Esophagus muscularis mucosa (tissue), 4 donors: ENCODE measurements at regions not wholly inside any gene's neighbourhood (a gene's known extent, or its start where the extent isn't known, plus 50 kb on each side); places are given as distances from the start of the nearest gene placed in this dataset.
A peak's percentile ranks its signal among the peaks of the same experiment; 100 is the strongest.

Experiments used
- DNase-seq: peaks from one replicate; pipeline ENCODE4 v3.0.0-alpha.2; 2017; ENCODE audit errors: extremely low spot score
- H3K27ac ChIP-seq, 4 donors: fragments of 200-600 bp; sonication (generic); replicated peaks in 1 of 4; 1 replicate in 3 of 4; 2 replicates in 1 of 4; pipeline ENCODE4 v1.5.1; 2016 to 2019; ENCODE audit warnings: mild to moderate bottlenecking in 1 of 4
- H3K27me3 ChIP-seq, 4 donors: fragments of 200-600 bp; sonication (generic); one replicate each; pipeline versions ENCODE4 v1.5.1 to v1.6.0; 2016 to 2019
- H3K36me3 ChIP-seq, 4 donors: fragments of 200-600 bp; sonication (generic); one replicate each; pipeline ENCODE4 v1.5.1; 2016 to 2019
- H3K4me1 ChIP-seq, 4 donors: fragments of 200-600 bp; sonication (generic); one replicate each; pipeline ENCODE4 v1.5.1; 2016 to 2019
- H3K4me3 ChIP-seq, 4 donors: fragments of 200-600 bp; sonication (generic); 1 replicate in 2 of 4; 2 replicates in 2 of 4; pipeline ENCODE4 v1.5.1; 2016 to 2019; ENCODE audit warnings: mild to moderate bottlenecking in 4 of 4, moderate library complexity in 1 of 4
- H3K9me3 ChIP-seq, 4 donors: fragments of 200-600 bp; sonication (generic); 1 replicate in 3 of 4; 2 replicates in 1 of 4; pipeline ENCODE4 v1.5.1; 2016 to 2019
- CTCF ChIP-seq, 3 experiments: fragments of 200-600 bp in 2 of 3; fragments of 450-650 bp in 1 of 3; sonication (generic) in 2 of 3; IDR thresholded peaks; one replicate each; pipeline ENCODE4 v1.5.1; 2017 to 2019; ENCODE audit warnings: antibody characterized with exemption in 3 of 3, mild to moderate bottlenecking in 2 of 3, moderate library complexity in 1 of 3
- EP300 ChIP-seq: sonication (generic); formaldehyde crosslinking; IDR thresholded peaks from one replicate; pipeline ENCODE4 v1.6.1; 2017; ENCODE audit warnings: antibody characterized with exemption
- POLR2A ChIP-seq: fragments of 450-650 bp; IDR thresholded peaks from one replicate; pipeline ENCODE4 v1.6.1; 2017; ENCODE audit warnings: antibody characterized with exemption, moderate library complexity, mild to moderate bottlenecking, low read depth
- POLR2AphosphoS5 ChIP-seq, 2 donors: sonication (generic); formaldehyde crosslinking; IDR thresholded peaks; one replicate each; pipeline ENCODE4 v1.6.1; 2017; ENCODE audit warnings: antibody characterized with exemption in 2 of 2
- WGBS: methylation state at CpG from one replicate; pipeline ENCODE4 v1.1.5; 2018; 5-methylcytosine and 5-hydroxymethylcytosine counted together
- intact Hi-C: fragments of 100-400 bp; cut with DNase I; formaldehyde crosslinking; loops from one replicate; pipeline ENCODE4 v1.15.1; 2023

GRCh38 chr19:46925548-46925950 lies 64.8 kb downstream of the ARHGAP35 start:
- no peaks in the 10 kb centered on the region for H3K9me3 ChIP-seq
- H3K4me1 ChIP-seq = peaks cover 56 to 78% (median 66%) of the 10 kb centered on the region in 4 donors
- H3K36me3 ChIP-seq = peaks cover 0 to 24% (median 19%) of the 10 kb centered on the region in 4 donors
- intact Hi-C loops = no loop called here
- TF ChIP-seq POLR2AphosphoS5 (IDR thresholded peaks at IDR 0.05) (no peak), CTCF (IDR thresholded peaks at IDR 0.05) (no peak), EP300 (no peak)
- no peak for DNase-seq
- WGBS = 88% methylated on average over 4 of the region's 4 CpGs
- no peaks in the 10 kb centered on the region for H3K27me3 ChIP-seq
- H3K4me3 ChIP-seq = no peak overlapping the region
- peak overlapping the region; percentile 19 to 55 (median 38) for H3K27ac ChIP-seq

- Histone ChIP-seq H3K9me3 (no peaks in the 10 kb centered on the region), H3K27ac (peak overlapping the region in 1 of 4 donors; percentile 48), H3K36me3 (peaks cover 0 to 15% (median 12%) of the 10 kb centered on the region in 4 donors), H3K4me1 (peaks cover 56 to 86% (median 74%) of the 10 kb centered on the region in 4 donors), H3K4me3 (no peak overlapping the region), H3K27me3 (no peaks in the 10 kb centered on the region)
- TF ChIP-seq POLR2A (no peak), CTCF (IDR thresholded peaks at IDR 0.05) (no peak), EP300 (no peak), POLR2AphosphoS5 (IDR thresholded peaks at IDR 0.05) (no peak)
- intact Hi-C loops = no loop called here
- no peak for DNase-seq
- WGBS = 84% methylated on average over 9 of the region's 9 CpGs
Observed at GRCh38 chr19:46926170-46927071, 65.6 kb downstream of the ARHGAP35 start.

- H3K4me1 ChIP-seq = peaks cover 56 to 88% (median 79%) of the 10 kb centered on the region in 4 donors
- WGBS = 74% methylated on average over 6 of the region's 6 CpGs
- peak overlapping the region in 2 of 4 donors; percentile 48 to 50 for H3K27ac ChIP-seq
- H3K4me3 ChIP-seq = no peak overlapping the region
- intact Hi-C loops = no loop called here
- H3K27me3 ChIP-seq = no peaks in the 10 kb centered on the region
- no peak for DNase-seq
- TF ChIP-seq CTCF (IDR thresholded peaks at IDR 0.05) (no peak), POLR2AphosphoS5 (IDR thresholded peaks at IDR 0.05) (no peak), POLR2A (no peak), EP300 (no peak)
- no peaks in the 10 kb centered on the region for H3K9me3 ChIP-seq
- peaks cover 0 to 8% (median 6%) of the 10 kb centered on the region in 4 donors for H3K36me3 ChIP-seq
Observed at GRCh38 chr19:46927106-46927505, 66.3 kb downstream of the ARHGAP35 start.

- no peaks in the 10 kb centered on the region for H3K27me3 ChIP-seq
- H3K9me3 ChIP-seq = no peaks in the 10 kb centered on the region
- no peak overlapping the region for H3K4me3 ChIP-seq
- no peak for TF ChIP-seq POLR2AphosphoS5 (IDR thresholded peaks at IDR 0.05)
- no peak for TF ChIP-seq EP300
- no peak for TF ChIP-seq POLR2A
- no peak for TF ChIP-seq CTCF (IDR thresholded peaks at IDR 0.05)
- intact Hi-C loops = no loop called here
- peak overlapping the region; percentile 0 to 50 (median 46) for H3K27ac ChIP-seq
- 34% methylated on average over 4 of the region's 4 CpGs for WGBS
- H3K4me1 ChIP-seq = peaks cover 61 to 90% (median 82%) of the 10 kb centered on the region in 4 donors
- peaks cover 0 to under 1% (median 0%) of the 10 kb centered on the region in 4 donors for H3K36me3 ChIP-seq
- DNase-seq = no peak
Observed at GRCh38 chr19:46927893-46928292, 67.1 kb downstream of the ARHGAP35 start.
